GM10248 (cell line): ENCODE measurements at regions not wholly inside any gene's neighbourhood (a gene's known extent, or its start where the extent isn't known, plus 50 kb on each side); places are given as distances from the start of the nearest gene placed in this dataset.
"Not testable (repeated sequence)": the region's sequence is repeated elsewhere in the genome, so short reads cannot be mapped to it uniquely, and the experiment has no call there.

Source experiments
- CTCF ChIA-PET: fragments of 300-600 bp; sonication (Branson Sonifier 250); formaldehyde crosslinking; extraction: SDS; loops from one replicate; lab custom pipeline; 2021; ENCODE audit warnings: antibody characterized with exemption; lab: Yijun Ruan, JAX
- POLR2A ChIA-PET: fragments of 350-650 bp; sonication (Branson Sonifier 250); formaldehyde crosslinking; extraction: SDS; loops from one replicate; lab custom pipeline; 2020; ENCODE audit warnings: antibody characterized with exemption; lab: Yijun Ruan, JAX
- DNase-seq: peaks from one replicate; pipeline ENCODE4 v3.0.0; 2012; ENCODE audit errors: extremely low spot score
- TF ChIP-seq, protein P1 (sequence below): IDR thresholded peaks from 2 replicates; pipeline ENCODE4 v1.5.1; 2012; ENCODE audit warnings: mild to moderate bottlenecking, low read depth; ENCODE audit errors: extremely low read depth, missing control alignments, control extremely low read depth

DNA sequence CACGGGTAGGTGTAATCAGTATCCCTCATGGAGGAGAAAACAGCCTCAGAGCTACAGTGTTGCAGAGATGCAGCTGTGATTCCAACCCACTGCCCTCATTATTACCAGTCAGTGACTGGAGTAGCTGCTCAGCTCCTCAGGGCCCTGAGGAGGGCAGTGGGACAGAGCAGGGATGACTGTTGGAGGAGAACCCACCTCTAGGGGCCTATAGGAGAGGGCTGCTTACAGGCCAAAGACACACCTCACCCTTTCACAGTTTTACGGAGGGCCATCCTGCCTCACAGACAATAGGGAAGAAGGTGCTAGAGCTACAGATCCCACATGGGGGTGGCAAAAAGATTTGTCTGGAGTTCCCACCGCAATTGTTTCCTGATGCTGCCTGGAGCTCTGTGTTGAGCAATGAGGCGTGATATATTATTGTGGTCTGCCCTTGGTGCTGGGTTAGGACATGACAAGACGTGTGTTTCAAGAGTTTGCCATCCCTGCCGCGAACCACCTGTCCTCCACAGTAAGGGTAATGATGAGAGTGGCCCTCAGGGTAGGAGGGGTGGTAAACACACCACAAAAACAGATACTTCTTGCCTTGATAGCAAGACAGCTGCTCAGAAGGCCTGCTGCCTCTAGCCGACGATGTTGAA is 140.5 kb upstream of the TPM1 start:
- TF ChIP-seq, protein P1, sequence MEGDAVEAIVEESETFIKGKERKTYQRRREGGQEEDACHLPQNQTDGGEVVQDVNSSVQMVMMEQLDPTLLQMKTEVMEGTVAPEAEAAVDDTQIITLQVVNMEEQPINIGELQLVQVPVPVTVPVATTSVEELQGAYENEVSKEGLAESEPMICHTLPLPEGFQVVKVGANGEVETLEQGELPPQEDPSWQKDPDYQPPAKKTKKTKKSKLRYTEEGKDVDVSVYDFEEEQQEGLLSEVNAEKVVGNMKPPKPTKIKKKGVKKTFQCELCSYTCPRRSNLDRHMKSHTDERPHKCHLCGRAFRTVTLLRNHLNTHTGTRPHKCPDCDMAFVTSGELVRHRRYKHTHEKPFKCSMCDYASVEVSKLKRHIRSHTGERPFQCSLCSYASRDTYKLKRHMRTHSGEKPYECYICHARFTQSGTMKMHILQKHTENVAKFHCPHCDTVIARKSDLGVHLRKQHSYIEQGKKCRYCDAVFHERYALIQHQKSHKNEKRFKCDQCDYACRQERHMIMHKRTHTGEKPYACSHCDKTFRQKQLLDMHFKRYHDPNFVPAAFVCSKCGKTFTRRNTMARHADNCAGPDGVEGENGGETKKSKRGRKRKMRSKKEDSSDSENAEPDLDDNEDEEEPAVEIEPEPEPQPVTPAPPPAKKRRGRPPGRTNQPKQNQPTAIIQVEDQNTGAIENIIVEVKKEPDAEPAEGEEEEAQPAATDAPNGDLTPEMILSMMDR, result no peak
- ChIA-PET POLR2A (no interaction called here), CTCF (no interaction called here)
- DNase-seq, result no peak

DNA sequence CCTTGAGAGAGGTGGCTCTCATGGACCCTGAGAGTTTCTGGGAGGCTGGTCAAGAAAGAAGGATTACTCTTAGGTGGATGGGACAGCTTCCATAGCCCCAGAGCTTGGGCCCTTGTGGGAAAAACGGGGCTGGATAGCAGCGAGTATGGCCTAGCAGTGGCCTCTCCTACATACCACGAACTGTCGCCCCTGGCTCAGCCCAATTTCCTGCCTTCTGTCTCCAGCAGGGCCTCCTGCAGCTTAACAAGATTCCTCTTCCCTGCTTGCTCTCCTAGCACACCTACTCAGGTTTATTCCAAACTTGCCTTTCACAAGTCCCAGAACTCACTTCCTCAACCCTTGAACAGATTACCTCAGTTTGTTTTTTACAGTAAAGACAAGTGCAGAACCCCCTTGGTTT is 139.7 kb upstream of the TPM1 start:
- ChIA-PET POLR2A (no interaction called here), CTCF (no interaction called here)
- DNase-seq, result no peak
- TF ChIP-seq, protein P1, result no peak

DNA sequence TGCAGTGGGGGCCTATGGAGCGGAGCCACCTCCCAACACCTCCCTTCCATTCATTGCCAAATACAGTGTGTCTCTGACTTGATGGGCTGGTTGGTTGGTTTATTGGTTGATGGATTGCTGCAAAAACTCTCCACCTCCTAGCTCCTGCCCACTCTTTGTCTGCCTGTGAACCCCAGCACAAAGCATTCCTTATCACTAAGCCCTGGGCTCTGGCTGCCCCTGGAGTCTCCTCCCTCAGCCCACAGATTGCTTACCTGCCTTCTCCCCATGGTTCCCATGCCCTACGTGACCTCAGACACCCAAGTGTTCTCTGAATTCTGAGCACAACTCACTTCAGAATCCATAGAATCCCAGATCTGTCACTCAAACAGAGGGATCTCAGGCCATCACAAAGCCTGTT is 139.1 kb upstream of the TPM1 start:
- ChIA-PET CTCF (interaction anchor here (1.0 kb wide), 1 partner anchor 14 kb away, joined by 3 read pairs; no protein-coding TSS in a partner anchor), POLR2A (no interaction called here)
- TF ChIP-seq, protein P1, result no peak
- no peak for DNase-seq

DNA sequence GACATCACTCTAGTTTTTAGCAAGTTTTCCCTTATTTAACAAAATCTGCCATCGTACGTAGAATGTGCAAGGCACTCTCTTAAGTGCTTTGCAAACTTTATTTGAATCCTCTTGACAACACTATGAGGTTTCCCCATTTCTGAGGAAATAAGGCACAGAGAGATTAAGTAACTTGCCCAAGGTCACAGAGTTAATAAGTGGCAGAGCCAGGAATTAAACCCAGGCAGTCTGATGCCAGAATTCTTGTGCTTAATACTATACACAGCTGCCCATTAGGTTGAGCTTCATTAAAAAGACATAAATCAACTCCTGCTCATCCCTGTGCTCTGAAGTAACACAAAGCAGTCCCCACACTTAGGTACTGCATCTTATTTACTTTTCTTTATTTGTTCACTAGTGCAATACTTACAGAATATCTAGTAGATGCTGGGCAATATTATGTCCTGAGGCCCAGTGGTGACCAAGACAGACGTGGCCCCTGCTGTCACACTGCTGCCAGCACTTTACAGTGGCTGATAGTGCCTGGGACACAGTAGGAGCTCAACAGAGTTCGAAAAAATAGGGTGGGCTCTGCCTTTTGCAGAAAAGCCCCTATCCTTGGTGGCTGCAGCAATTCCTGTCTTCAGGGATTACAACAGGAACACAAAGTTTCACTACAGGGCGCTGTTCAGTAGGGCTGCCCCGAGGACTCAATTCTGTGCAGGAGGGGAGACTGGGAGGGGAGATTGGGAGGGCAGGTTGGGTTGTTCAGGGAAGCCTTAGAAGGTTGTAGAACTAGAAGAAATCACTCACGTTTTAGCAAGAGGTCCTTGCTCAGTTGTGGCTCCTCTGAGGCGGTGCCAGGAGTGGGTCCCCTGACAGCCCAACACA is 138.3 kb upstream of the TPM1 start:
- ChIA-PET CTCF (interaction anchor here (1.0 kb wide), 1 partner anchor 15 kb away, joined by 3 read pairs; no protein-coding TSS in a partner anchor), POLR2A (no interaction called here)
- DNase-seq, result no peak
- TF ChIP-seq, protein P1, result no peak

DNA sequence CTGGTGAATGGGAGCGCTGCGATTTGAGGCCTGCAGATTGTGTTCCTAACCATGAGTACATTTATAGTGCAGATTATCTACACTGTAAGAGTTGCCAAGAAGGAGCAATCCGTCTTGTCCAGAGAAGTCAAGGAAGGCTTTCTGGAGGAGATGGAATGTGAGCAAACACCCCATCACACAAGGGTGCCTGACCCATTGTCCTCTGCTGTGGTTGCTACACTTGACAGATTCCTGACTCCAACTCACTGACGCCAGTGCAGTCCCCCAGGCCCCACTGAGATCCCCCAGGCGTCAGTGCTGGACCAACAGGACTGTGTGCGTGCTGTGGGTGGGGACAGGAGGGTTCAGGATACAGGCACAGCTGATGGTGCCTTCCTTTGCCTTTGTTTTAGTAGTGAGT is 135.9 kb upstream of the TPM1 start:
- CTCF ChIA-PET, result no interaction called here
- TF ChIP-seq, protein P1, result no peak
- DNase-seq, result no peak
- POLR2A ChIA-PET, result no interaction called here

DNA sequence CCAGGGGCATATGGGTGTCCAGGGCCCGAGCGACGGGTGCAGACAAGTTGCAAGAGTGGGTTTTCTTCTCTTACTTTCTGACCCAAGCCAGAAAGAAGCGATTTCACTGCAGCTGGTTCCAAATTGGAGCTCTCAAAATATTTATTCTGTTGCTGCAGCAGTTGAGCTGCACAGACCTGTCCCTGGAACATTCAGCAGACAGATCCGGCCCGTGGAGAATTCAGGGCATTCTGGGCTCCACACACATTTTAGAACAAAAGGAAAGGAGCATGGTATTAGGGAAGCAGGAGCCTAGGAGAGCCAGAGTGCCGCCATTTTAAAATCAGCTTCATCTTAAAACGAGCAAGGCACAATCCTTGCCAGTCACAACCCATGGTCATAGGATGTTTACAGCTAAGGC is 135.3 kb upstream of the TPM1 start:
- TF ChIP-seq, protein P1, result no peak
- ChIA-PET CTCF (no interaction called here), POLR2A (no interaction called here)
- no peak for DNase-seq

DNA sequence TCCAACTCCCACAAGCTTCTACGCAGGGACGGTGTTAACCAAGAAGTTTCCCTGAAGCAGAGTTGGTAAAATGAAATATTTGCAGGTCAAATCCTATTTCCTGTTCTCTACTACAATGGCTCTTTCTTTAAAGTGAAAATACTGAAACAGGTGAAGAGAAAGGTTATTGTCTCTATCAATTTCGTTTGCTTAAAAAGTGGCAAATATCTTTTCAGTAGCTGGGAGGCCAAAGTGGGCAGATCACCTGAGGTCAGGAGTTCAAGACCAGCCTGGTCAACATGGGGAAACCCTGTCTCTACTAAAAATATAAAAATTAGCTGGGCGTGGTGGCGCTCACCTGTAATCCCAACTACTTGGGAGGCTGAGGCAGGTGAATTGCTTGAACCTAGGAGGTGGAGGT is 134.2 kb upstream of the TPM1 start:
- CTCF ChIA-PET, POLR2A ChIA-PET, DNase-seq: not testable (repeated sequence)
